Osteocyte (in vitro differentiated cells): ENCODE measurements at regions not wholly inside any gene's neighbourhood (a gene's known extent, or its start where the extent isn't known, plus 50 kb on each side); places are given as distances from the start of the nearest gene placed in this dataset.

ENCODE experiments used
- DNase-seq: peaks from one replicate; pipeline ENCODE4 v3.0.0; 2021; ENCODE audit warnings: mixed read lengths; ENCODE audit not compliant: unreplicated experiment; ENCODE audit errors: extremely low spot score
- H3K27ac Mint-ChIP-seq: one replicate; pipeline ENCODE4 v1.8.0; 2021; ENCODE audit warnings: mild to moderate bottlenecking, mixed read lengths; ENCODE audit not compliant: unreplicated experiment
- H3K27me3 Mint-ChIP-seq: one replicate; pipeline ENCODE4 v1.8.0; 2021; ENCODE audit warnings: mixed read lengths; ENCODE audit not compliant: unreplicated experiment
- H3K36me3 Mint-ChIP-seq: one replicate; pipeline ENCODE4 v1.8.0; 2021; ENCODE audit warnings: mixed read lengths; ENCODE audit not compliant: unreplicated experiment
- H3K4me1 Mint-ChIP-seq: one replicate; pipeline ENCODE4 v1.8.0; 2021; ENCODE audit warnings: mixed read lengths; ENCODE audit not compliant: unreplicated experiment
- H3K4me3 Mint-ChIP-seq: one replicate; pipeline ENCODE4 v1.8.0; 2021; ENCODE audit warnings: mild to moderate bottlenecking, moderate library complexity, mixed read lengths; ENCODE audit not compliant: unreplicated experiment
- H3K9me3 Mint-ChIP-seq: one replicate; pipeline ENCODE4 v1.8.0; 2021; ENCODE audit warnings: mixed read lengths; ENCODE audit not compliant: unreplicated experiment
- CTCF ChIP-seq: fragments of 200-600 bp; sonication (generic); IDR thresholded peaks from 2 replicates; pipeline ENCODE4 v1.5.0; 2021; ENCODE audit warnings: antibody characterized with exemption, mild to moderate bottlenecking, moderate library complexity

GRCh38 chr5:109923205-109923604, 233.5 kb downstream of the MAN2A1 start:
- peaks cover 3% of the 10 kb centered on the region for H3K9me3 Mint-ChIP-seq
- no peak overlapping the region for H3K4me3 Mint-ChIP-seq
- H3K27ac Mint-ChIP-seq = no peak overlapping the region
- H3K4me1 Mint-ChIP-seq = peaks cover 5% of the 10 kb centered on the region
- no peak for DNase-seq
- no peaks in the 10 kb centered on the region for H3K36me3 Mint-ChIP-seq
- no peaks in the 10 kb centered on the region for H3K27me3 Mint-ChIP-seq
- TF ChIP-seq CTCF = no peak

GRCh38 chr5:109924237-109925107, 234.7 kb downstream of the MAN2A1 start:
- no peaks in the 10 kb centered on the region for H3K36me3 Mint-ChIP-seq
- no peak for TF ChIP-seq CTCF
- peaks cover 5% of the 10 kb centered on the region for H3K4me1 Mint-ChIP-seq
- H3K27me3 Mint-ChIP-seq = no peaks in the 10 kb centered on the region
- H3K27ac Mint-ChIP-seq = no peak overlapping the region
- no peak overlapping the region for H3K4me3 Mint-ChIP-seq
- no peak for DNase-seq
- peaks cover 3% of the 10 kb centered on the region for H3K9me3 Mint-ChIP-seq

GRCh38 chr5:109927639-109928038, 237.9 kb downstream of the MAN2A1 start:
- H3K4me3 Mint-ChIP-seq = no peak overlapping the region
- H3K27ac Mint-ChIP-seq = no peak overlapping the region
- peaks cover 3% of the 10 kb centered on the region for H3K9me3 Mint-ChIP-seq

GRCh38 chr5:109928046-109928445, 238.3 kb downstream of the MAN2A1 start:
- no peak for TF ChIP-seq CTCF
- peaks cover 1% of the 10 kb centered on the region for H3K36me3 Mint-ChIP-seq
- H3K9me3 Mint-ChIP-seq = peaks cover 3% of the 10 kb centered on the region
- no peaks in the 10 kb centered on the region for H3K27me3 Mint-ChIP-seq
- DNase-seq = no peak
- peaks cover 1% of the 10 kb centered on the region for H3K4me1 Mint-ChIP-seq
- no peak overlapping the region for H3K4me3 Mint-ChIP-seq
- H3K27ac Mint-ChIP-seq = no peak overlapping the region

More at GRCh38 chr5:109927639-109928038, 237.9 kb downstream of the MAN2A1 start:
- H3K4me1 Mint-ChIP-seq = peaks cover 1% of the 10 kb centered on the region
- no peak for DNase-seq
- peaks cover 1% of the 10 kb centered on the region for H3K36me3 Mint-ChIP-seq
- H3K27me3 Mint-ChIP-seq = no peaks in the 10 kb centered on the region
- TF ChIP-seq CTCF = no peak

GRCh38 chr5:109928811-109929210, 239.1 kb downstream of the MAN2A1 start:
- H3K27ac Mint-ChIP-seq = no peak overlapping the region
- no peak for TF ChIP-seq CTCF
- peaks cover 3% of the 10 kb centered on the region for H3K9me3 Mint-ChIP-seq
- no peak overlapping the region for H3K4me3 Mint-ChIP-seq
- DNase-seq = no peak
- no peaks in the 10 kb centered on the region for H3K27me3 Mint-ChIP-seq
- peaks cover 1% of the 10 kb centered on the region for H3K4me1 Mint-ChIP-seq
- H3K36me3 Mint-ChIP-seq = peaks cover 1% of the 10 kb centered on the region
